Lower leg skin (tissue), 3 donors: ENCODE measurements at regions not wholly inside any gene's neighbourhood (a gene's known extent, or its start where the extent isn't known, plus 50 kb on each side); places are given as distances from the start of the nearest gene placed in this dataset.

Source experiments
- CTCF ChIP-seq, 3 donors: fragments of 450-650 bp; IDR thresholded peaks; one replicate each; pipeline ENCODE4 v1.5.1; 2016; ENCODE audit warnings: antibody characterized with exemption in 3 of 3, mild to moderate bottlenecking in 3 of 3, moderate library complexity in 2 of 3
- POLR2A ChIP-seq, 2 donors: fragments of 450-650 bp; IDR thresholded peaks; one replicate each; pipeline ENCODE4 v1.6.1; 2016 to 2017; ENCODE audit warnings: antibody characterized with exemption in 2 of 2, mild to moderate bottlenecking in 1 of 2, moderate library complexity in 1 of 2

- TF ChIP-seq CTCF (IDR thresholded peaks at IDR 0.05) (no peak), POLR2A (IDR thresholded peaks at IDR 0.05) (no peak)
These were observed 70.0 kb upstream of the ATP5MC3 start for GRCh38 chr2:175251425-175252041.
